HEK293 (cell line): ENCODE measurements at regions not wholly inside any gene's neighbourhood (a gene's known extent, or its start where the extent isn't known, plus 50 kb on each side); places are given as distances from the start of the nearest gene placed in this dataset.

Experiments used
- BCL11A ChIP-seq: fragments of 450-650 bp; formaldehyde crosslinking; IDR thresholded peaks from 2 replicates; pipeline ENCODE4 v1.5.1; 2016; ENCODE audit warnings: low read depth, missing biosample characterization, missing genetic modification characterization
- FEZF1 ChIP-seq: fragments of 450-650 bp; formaldehyde crosslinking; IDR thresholded peaks from 2 replicates; pipeline ENCODE4 v1.5.1; 2016; ENCODE audit warnings: missing biosample characterization, missing genetic modification characterization
- KLF8 ChIP-seq: fragments of 450-650 bp; formaldehyde crosslinking; IDR thresholded peaks from 2 replicates; pipeline ENCODE4 v1.5.1; 2016; ENCODE audit warnings: missing biosample characterization, missing genetic modification characterization
- MEIS1 ChIP-seq: sonication (generic); formaldehyde crosslinking; IDR thresholded peaks from 2 replicates; pipeline ENCODE4 v1.8.1; 2022; ENCODE audit warnings: missing genetic modification reagents, mild to moderate bottlenecking, borderline replicate concordance
- PATZ1 ChIP-seq: fragments of 450-650 bp; formaldehyde crosslinking; IDR thresholded peaks from 2 replicates; pipeline ENCODE4 v1.5.1; 2016; ENCODE audit warnings: missing biosample characterization, missing genetic modification characterization
- PRDM10 ChIP-seq: fragments of 450-650 bp; formaldehyde crosslinking; IDR thresholded peaks from 2 replicates; pipeline ENCODE4 v1.5.1; 2016; ENCODE audit warnings: missing biosample characterization, missing genetic modification characterization
- SCRT1 ChIP-seq: fragments of 450-650 bp; formaldehyde crosslinking; IDR thresholded peaks from 2 replicates; pipeline ENCODE4 v1.5.1; 2016; ENCODE audit warnings: missing biosample characterization, missing genetic modification characterization, borderline replicate concordance
- ZNF148 ChIP-seq: fragments of 450-650 bp; formaldehyde crosslinking; IDR thresholded peaks from 2 replicates; pipeline ENCODE4 v1.5.0; 2017; ENCODE audit warnings: missing biosample characterization, missing genetic modification characterization, borderline replicate concordance
- ZNF174 ChIP-seq: fragments of 450-650 bp; formaldehyde crosslinking; IDR thresholded peaks from 2 replicates; pipeline ENCODE4 v1.5.0; 2017; ENCODE audit warnings: missing biosample characterization, mild to moderate bottlenecking, missing genetic modification characterization
- ZNF175 ChIP-seq: fragments of 450-650 bp; formaldehyde crosslinking; IDR thresholded peaks from 2 replicates; pipeline ENCODE4 v1.5.1; 2016; ENCODE audit warnings: missing biosample characterization, missing genetic modification characterization
- ZNF18 ChIP-seq: fragments of 450-650 bp; formaldehyde crosslinking; IDR thresholded peaks from 2 replicates; pipeline ENCODE4 v1.5.1; 2016; ENCODE audit warnings: missing biosample characterization, missing genetic modification characterization
- ZNF214 ChIP-seq: fragments of 450-650 bp; formaldehyde crosslinking; IDR thresholded peaks from 2 replicates; pipeline ENCODE4 v1.5.1; 2017; ENCODE audit warnings: missing biosample characterization, mild to moderate bottlenecking, missing genetic modification characterization, borderline replicate concordance
- ZNF24 ChIP-seq: fragments of 450-650 bp; formaldehyde crosslinking; IDR thresholded peaks from 2 replicates; pipeline ENCODE4 v1.5.1; 2016; ENCODE audit warnings: missing biosample characterization, missing genetic modification characterization
- ZNF302 ChIP-seq: fragments of 450-650 bp; formaldehyde crosslinking; IDR thresholded peaks from 2 replicates; pipeline ENCODE4 v1.5.1; 2016; ENCODE audit warnings: missing biosample characterization, missing genetic modification characterization, low read depth
- ZNF354C ChIP-seq: fragments of 450-650 bp; formaldehyde crosslinking; IDR thresholded peaks from 2 replicates; pipeline ENCODE4 v1.5.1; 2016; ENCODE audit warnings: missing biosample characterization, missing genetic modification characterization, low read depth, borderline replicate concordance
- ZNF518A ChIP-seq: fragments of 450-650 bp; formaldehyde crosslinking; conservative IDR thresholded peaks from 2 replicates; pipeline ENCODE4 v1.5.1; 2016; ENCODE audit warnings: low read depth, missing biosample characterization, missing genetic modification characterization
- ZNF580 ChIP-seq: fragments of 450-650 bp; formaldehyde crosslinking; IDR thresholded peaks from 2 replicates; pipeline ENCODE4 v1.5.1; 2016; ENCODE audit warnings: missing biosample characterization, missing genetic modification characterization
- ZNF596 ChIP-seq: fragments of 450-650 bp; IDR thresholded peaks from 2 replicates; pipeline ENCODE4 v1.5.0; 2018; ENCODE audit warnings: missing biosample characterization, mild to moderate bottlenecking, missing genetic modification characterization, moderate library complexity
- ZNF623 ChIP-seq: fragments of 450-650 bp; formaldehyde crosslinking; IDR thresholded peaks from 2 replicates; pipeline ENCODE4 v1.5.1; 2016; ENCODE audit warnings: missing biosample characterization, missing genetic modification characterization
- ZNF664 ChIP-seq: fragments of 450-650 bp; formaldehyde crosslinking; IDR thresholded peaks from 2 replicates; pipeline ENCODE4 v1.5.1; 2016; ENCODE audit warnings: missing biosample characterization, missing genetic modification characterization
- ZNF768 ChIP-seq: fragments of 450-650 bp; formaldehyde crosslinking; IDR thresholded peaks from 2 replicates; pipeline ENCODE4 v1.5.1; 2018; ENCODE audit warnings: missing biosample characterization, mild to moderate bottlenecking, missing genetic modification characterization
- ZNF776 ChIP-seq: fragments of 450-650 bp; formaldehyde crosslinking; IDR thresholded peaks from 2 replicates; pipeline ENCODE4 v1.5.0; 2017; ENCODE audit warnings: missing biosample characterization, missing genetic modification characterization, borderline replicate concordance
- ZNF830 ChIP-seq: fragments of 450-650 bp; IDR thresholded peaks from 2 replicates; pipeline ENCODE4 v1.5.0; 2018; ENCODE audit warnings: missing biosample characterization, missing genetic modification characterization, low read depth, mild to moderate bottlenecking, moderate library complexity

GRCh38 chr14:58805605-58806409 is 168.0 kb downstream of the DACT1 start (continued):
- TF ChIP-seq ZNF776 (tag by site-specific recombination) (no peak), ZNF175 (tag by site-specific recombination) (no peak), ZNF596 (tag by site-specific recombination) (peak; percentile 44; the same call in 1 of the 2 replicates), MEIS1 (CRISPR knock-in tag) (peak; percentile 62), SCRT1 (tag by site-specific recombination) (peak; percentile 75), ZNF518A (peak; percentile 45; the same call in 1 of the 2 replicates), ZNF580 (tag by site-specific recombination) (peak; percentile 70; the same call in 1 of the 2 replicates), ZNF18 (peak; percentile 33; the same call in 1 of the 2 replicates), KLF8 (peak; percentile 71), ZNF174 (no peak), BCL11A (tag by site-specific recombination) (no peak), ZNF664 (tag by site-specific recombination) (no peak), ZNF623 (tag by site-specific recombination) (no peak), PATZ1 (no peak; the same call in 1 of the 2 replicates), ZNF24 (tag by site-specific recombination) (peak; percentile 64; the same call in 1 of the 2 replicates), ZNF830 (no peak), ZNF768 (tag by site-specific recombination) (no peak), PRDM10 (tag by site-specific recombination) (peak; percentile 47; the same call in 1 of the 2 replicates), FEZF1 (tag by site-specific recombination) (peak; percentile 81), ZNF148 (tag by site-specific recombination) (no peak), ZNF214 (tag by site-specific recombination) (no peak), ZNF354C (tag by site-specific recombination) (no peak), ZNF302 (no peak)
